GM12892 (cell line): ENCODE measurements at regions not wholly inside any gene's neighbourhood (a gene's known extent, or its start where the extent isn't known, plus 50 kb on each side); places are given as distances from the start of the nearest gene placed in this dataset.

ENCODE experiments used
- DNase-seq: peaks from one replicate; pipeline ENCODE4 v3.0.0; 2011; ENCODE audit not compliant: insufficient read length
- FAIRE-seq: peaks from 2 replicates; lab custom pipeline; 2011; peaks lifted over from hg19 to GRCh38; lab: Jason Lieb, UNC
- POLR2A ChIP-seq: IDR thresholded peaks from 2 replicates; pipeline ENCODE4 v1.6.1; 2011; ENCODE audit warnings: low read depth, low read length, control low read depth
- POLR2AphosphoS5 ChIP-seq: IDR thresholded peaks from 2 replicates; pipeline ENCODE4 v1.6.1; 2011; ENCODE audit warnings: low read depth, low read length, control low read depth
- TAF1 ChIP-seq: IDR thresholded peaks from 2 replicates; pipeline ENCODE4 v1.6.1; 2011; ENCODE audit warnings: low read depth, mild to moderate bottlenecking, control low read depth, low read length, borderline replicate concordance

GRCh38 chr4:13174926-13175325 is 309.2 kb downstream of the RAB28 start:
- FAIRE-seq (no peak), DNase-seq (no peak)
- TF ChIP-seq POLR2AphosphoS5, result no peak
- TF ChIP-seq TAF1, result no peak
- TF ChIP-seq POLR2A, result no peak

- TF ChIP-seq TAF1, result no peak
- no peak for TF ChIP-seq POLR2A
- TF ChIP-seq POLR2AphosphoS5, result no peak
- FAIRE-seq (no peak), DNase-seq (no peak)
Measured at GRCh38 chr4:13174001-13174400, 310.1 kb downstream of the RAB28 start.

GRCh38 chr4:13171292-13172057 is 312.7 kb downstream of the RAB28 start:
- TF ChIP-seq POLR2A (no peak), POLR2AphosphoS5 (no peak), TAF1 (no peak)
- DNase-seq (no peak), FAIRE-seq (no peak)

GRCh38 chr4:13169731-13170525 is 314.2 kb downstream of the RAB28 start:
- no peak for FAIRE-seq
- no peak for DNase-seq

GRCh38 chr4:13168326-13168725 is 315.8 kb downstream of the RAB28 start:
- TF ChIP-seq POLR2A, result no peak
- TF ChIP-seq POLR2AphosphoS5, result no peak
- TF ChIP-seq TAF1, result no peak
- no peak for DNase-seq
- no peak for FAIRE-seq

More at GRCh38 chr4:13169731-13170525, 314.2 kb downstream of the RAB28 start:
- TF ChIP-seq POLR2AphosphoS5 (no peak), POLR2A (no peak), TAF1 (no peak)

- no peak for FAIRE-seq
Measured at GRCh38 chr4:13166214-13166613, 317.9 kb downstream of the RAB28 start.

GRCh38 chr4:13164783-13165331 is 319.3 kb downstream of the RAB28 start:
- FAIRE-seq (no peak), DNase-seq (no peak)
- TF ChIP-seq POLR2A (no peak), TAF1 (no peak), POLR2AphosphoS5 (no peak)

More at GRCh38 chr4:13166214-13166613, 317.9 kb downstream of the RAB28 start:
- TF ChIP-seq TAF1, result no peak
- no peak for TF ChIP-seq POLR2AphosphoS5
- no peak for TF ChIP-seq POLR2A
- DNase-seq, result no peak

GRCh38 chr4:13162886-13163285 is 321.3 kb downstream of the RAB28 start:
- no peak for DNase-seq
- FAIRE-seq, result no peak
- no peak for TF ChIP-seq TAF1
- TF ChIP-seq POLR2AphosphoS5, result no peak

GRCh38 chr4:13160920-13161319 is 323.2 kb downstream of the RAB28 start:
- FAIRE-seq (no peak), DNase-seq (no peak)
- no peak for TF ChIP-seq POLR2AphosphoS5
- TF ChIP-seq TAF1, result no peak
- no peak for TF ChIP-seq POLR2A

GRCh38 chr4:13159041-13159620 is 325.0 kb downstream of the RAB28 start:
- FAIRE-seq (no peak), DNase-seq (no peak)
- TF ChIP-seq TAF1 (no peak), POLR2AphosphoS5 (no peak), POLR2A (no peak)

GRCh38 chr4:13151194-13151593 is 332.9 kb downstream of the RAB28 start:
- DNase-seq (no peak), FAIRE-seq (no peak)

More at GRCh38 chr4:13151194-13151593, 332.9 kb downstream of the RAB28 start:
- no peak for TF ChIP-seq TAF1
- no peak for TF ChIP-seq POLR2AphosphoS5
- no peak for TF ChIP-seq POLR2A
